ENCODE measurements at regions not wholly inside any gene's neighbourhood (a gene's known extent, or its start where the extent isn't known, plus 50 kb on each side); places are given as distances from the start of the nearest gene placed in this dataset.

DNA sequence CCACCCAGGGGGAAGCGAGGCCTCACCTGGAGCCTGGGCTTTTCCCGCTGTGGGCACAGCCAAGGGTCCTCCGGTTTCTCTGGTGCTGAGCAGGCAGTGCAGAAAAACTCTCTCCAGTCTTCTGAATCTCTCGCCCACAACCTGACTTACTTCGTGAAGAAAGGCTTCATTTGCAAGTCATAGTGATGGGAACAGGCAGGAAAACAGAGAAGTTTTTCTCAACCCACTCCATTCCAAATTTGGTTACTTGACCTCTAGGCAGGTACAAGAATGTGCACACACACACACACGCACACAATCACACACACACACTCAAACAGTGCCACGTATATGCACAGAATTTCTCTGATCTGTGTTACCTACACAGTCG, 524.5 kb downstream of the CD83 start:
- H3K27me3 ChIP-seq (ENCODE audit: insufficient read depth, low read depth, low read length) = no peaks in the 10 kb centered on the region

GRCh38 chr6:14642842-14643241, 525.3 kb downstream of the CD83 start:
- Histone ChIP-seq H3K9me2 (ENCODE audit: insufficient read depth, low read length) (no peaks in the 10 kb centered on the region), H2AFZ (ENCODE audit: low read depth, low read length) (no peak overlapping the region), H3K27me3 (ENCODE audit: insufficient read depth, low read depth, low read length) (no peaks in the 10 kb centered on the region), H3K27ac (ENCODE audit: low read length) (no peak overlapping the region), H3K4me2 (ENCODE audit: low read length) (no peak overlapping the region), H3K9me3 (ENCODE audit: low read length) (no peaks in the 10 kb centered on the region), H3F3A (ENCODE audit: insufficient read depth, low read length, poor library complexity, severe bottlenecking) (no peaks in the 10 kb centered on the region), H3K4me3 (ENCODE audit: low read length) (no peak overlapping the region), H3K79me2 (replicated peaks; ENCODE audit: insufficient read depth, low read length) (no peaks in the 10 kb centered on the region), H3K36me3 (ENCODE audit: insufficient read depth, low read length) (no peaks in the 10 kb centered on the region), H3K9ac (ENCODE audit: low read length) (no peak overlapping the region), H4K20me1 (ENCODE audit: insufficient read depth) (no peaks in the 10 kb centered on the region)
- no peak for TF ChIP-seq EZH2 (IDR thresholded peaks at IDR 0.05; ENCODE audit: borderline replicate concordance, insufficient read depth, low read length, poor library complexity, severe bottlenecking)
- TF ChIP-seq POLR2AphosphoS5 (IDR thresholded peaks at IDR 0.05) = no peak
- no peak for TF ChIP-seq CTCF (IDR thresholded peaks at IDR 0.05; ENCODE audit: poor library complexity, severe bottlenecking)
- no peak for TF ChIP-seq MXI1 (conservative IDR thresholded peaks at IDR 0.05; ENCODE audit: poor library complexity, severe bottlenecking)
- no peak for TF ChIP-seq SMC3 (conservative IDR thresholded peaks at IDR 0.05; ENCODE audit: poor library complexity)
- no peak for TF ChIP-seq TAF1 (IDR thresholded peaks at IDR 0.05; ENCODE audit: low read depth)
- no peak for TF ChIP-seq RAD21 (conservative IDR thresholded peaks at IDR 0.05)
- no peak for TF ChIP-seq EP300 (conservative IDR thresholded peaks at IDR 0.05; ENCODE audit: poor library complexity, severe bottlenecking)

More for the DNA sequence above, 524.5 kb downstream of the CD83 start:
- H3K36me3 ChIP-seq (ENCODE audit: insufficient read depth, low read length) = no peaks in the 10 kb centered on the region
- no peaks in the 10 kb centered on the region for H3F3A ChIP-seq (ENCODE audit: insufficient read depth, low read length, poor library complexity, severe bottlenecking)
- H3K9me2 ChIP-seq (ENCODE audit: insufficient read depth, low read length) = no peaks in the 10 kb centered on the region
- no peak overlapping the region for H3K4me2 ChIP-seq (ENCODE audit: low read length)
- H3K79me2 ChIP-seq (replicated peaks; ENCODE audit: insufficient read depth, low read length) = no peaks in the 10 kb centered on the region
- H3K9me3 ChIP-seq (ENCODE audit: low read length) = no peaks in the 10 kb centered on the region
- no peak overlapping the region for H3K9ac ChIP-seq (ENCODE audit: low read length)
- no peak overlapping the region for H2AFZ ChIP-seq (ENCODE audit: low read depth, low read length)
- H4K20me1 ChIP-seq (ENCODE audit: insufficient read depth) = no peaks in the 10 kb centered on the region
- TF ChIP-seq MXI1 (conservative IDR thresholded peaks at IDR 0.05; ENCODE audit: poor library complexity, severe bottlenecking) = no peak
- TF ChIP-seq EZH2 (IDR thresholded peaks at IDR 0.05; ENCODE audit: borderline replicate concordance, insufficient read depth, low read length, poor library complexity, severe bottlenecking) = no peak
- TF ChIP-seq POLR2AphosphoS5 (IDR thresholded peaks at IDR 0.05) = no peak
- TF ChIP-seq SMC3 (conservative IDR thresholded peaks at IDR 0.05; ENCODE audit: poor library complexity) = no peak
- no peak for TF ChIP-seq CTCF (IDR thresholded peaks at IDR 0.05; ENCODE audit: poor library complexity, severe bottlenecking)
- no peak for TF ChIP-seq RAD21 (conservative IDR thresholded peaks at IDR 0.05)
- TF ChIP-seq TAF1 (IDR thresholded peaks at IDR 0.05; ENCODE audit: low read depth) = no peak
- TF ChIP-seq EP300 (conservative IDR thresholded peaks at IDR 0.05; ENCODE audit: poor library complexity, severe bottlenecking) = no peak
- no peak for TF ChIP-seq REST (IDR thresholded peaks at IDR 0.05; ENCODE audit: borderline replicate concordance)
- H3K27ac ChIP-seq (ENCODE audit: low read length) = no peak overlapping the region
- no peak overlapping the region for H3K4me3 ChIP-seq (ENCODE audit: low read length)
